Mucosa of stomach (tissue), 1 donor: ENCODE measurements at regions not wholly inside any gene's neighbourhood (a gene's known extent, or its start where the extent isn't known, plus 50 kb on each side); places are given as distances from the start of the nearest gene placed in this dataset.

ENCODE experiments used
- H3K27me3 ChIP-seq: one replicate; pipeline ENCODE4 v1.7.0; 2013; ENCODE audit warnings: mild to moderate bottlenecking, low read length; ENCODE audit not compliant: control insufficient read depth, insufficient read depth
- H3K36me3 ChIP-seq: one replicate; pipeline ENCODE4 v1.7.0; 2013; ENCODE audit warnings: low read length; ENCODE audit not compliant: control insufficient read depth, insufficient read depth
- H3K4me1 ChIP-seq: one replicate; pipeline ENCODE4 v1.7.0; 2013; ENCODE audit warnings: mild to moderate bottlenecking, low read length; ENCODE audit not compliant: control insufficient read depth, insufficient read depth
- H3K4me3 ChIP-seq: one replicate; pipeline ENCODE4 v1.7.0; 2013; ENCODE audit warnings: low read length
- H3K9ac ChIP-seq: one replicate; pipeline ENCODE4 v1.7.0; 2013; ENCODE audit warnings: mild to moderate bottlenecking, low read length, moderate library complexity
- H3K9me3 ChIP-seq: one replicate; pipeline ENCODE4 v1.7.0; 2013; ENCODE audit warnings: mild to moderate bottlenecking, low read length, moderate library complexity; ENCODE audit not compliant: control insufficient read depth
- donor health status: Pancreatic carcinoma.

- no peaks in the 10 kb centered on the region for H3K27me3 ChIP-seq
- H3K9me3 ChIP-seq: no peaks in the 10 kb centered on the region
- no peaks in the 10 kb centered on the region for H3K4me1 ChIP-seq
- H3K36me3 ChIP-seq: no peaks in the 10 kb centered on the region
- no peak overlapping the region for H3K9ac ChIP-seq
- H3K4me3 ChIP-seq: no peak overlapping the region
Observed at GRCh38 chr1:217067642-217068041, 344.4 kb upstream of the ESRRG start.

GRCh38 chr1:217066794-217067193 is 343.6 kb upstream of the ESRRG start:
- no peak overlapping the region for H3K4me3 ChIP-seq
- H3K9me3 ChIP-seq: no peaks in the 10 kb centered on the region
- H3K27me3 ChIP-seq: no peaks in the 10 kb centered on the region
- H3K36me3 ChIP-seq: no peaks in the 10 kb centered on the region
- no peak overlapping the region for H3K9ac ChIP-seq
- no peaks in the 10 kb centered on the region for H3K4me1 ChIP-seq

GRCh38 chr1:217063172-217063908 is 340.1 kb upstream of the ESRRG start:
- no peaks in the 10 kb centered on the region for H3K9me3 ChIP-seq
- H3K9ac ChIP-seq: no peak overlapping the region
- H3K4me3 ChIP-seq: no peak overlapping the region
- H3K27me3 ChIP-seq: no peaks in the 10 kb centered on the region
- no peaks in the 10 kb centered on the region for H3K4me1 ChIP-seq
- no peaks in the 10 kb centered on the region for H3K36me3 ChIP-seq

- Histone ChIP-seq H3K4me3 (no peak overlapping the region), H3K9ac (no peak overlapping the region), H3K36me3 (no peaks in the 10 kb centered on the region), H3K4me1 (no peaks in the 10 kb centered on the region), H3K27me3 (no peaks in the 10 kb centered on the region), H3K9me3 (no peaks in the 10 kb centered on the region)
Observed at GRCh38 chr1:217062586-217062985, 339.4 kb upstream of the ESRRG start.

GRCh38 chr1:217059401-217059800 is 336.2 kb upstream of the ESRRG start:
- H3K27me3 ChIP-seq: no peaks in the 10 kb centered on the region
- no peak overlapping the region for H3K4me3 ChIP-seq
- no peaks in the 10 kb centered on the region for H3K9me3 ChIP-seq
- no peaks in the 10 kb centered on the region for H3K36me3 ChIP-seq
- H3K4me1 ChIP-seq: no peaks in the 10 kb centered on the region
- H3K9ac ChIP-seq: no peak overlapping the region

- H3K9ac ChIP-seq: no peak overlapping the region
- no peak overlapping the region for H3K4me3 ChIP-seq
- no peaks in the 10 kb centered on the region for H3K4me1 ChIP-seq
Observed at GRCh38 chr1:217053676-217054075, 330.4 kb upstream of the ESRRG start.

GRCh38 chr1:217052626-217053025 is 329.4 kb upstream of the ESRRG start:
- no peak overlapping the region for H3K4me3 ChIP-seq
- no peaks in the 10 kb centered on the region for H3K36me3 ChIP-seq
- no peaks in the 10 kb centered on the region for H3K9me3 ChIP-seq
- no peaks in the 10 kb centered on the region for H3K4me1 ChIP-seq
- no peaks in the 10 kb centered on the region for H3K27me3 ChIP-seq
- H3K9ac ChIP-seq: no peak overlapping the region

More at GRCh38 chr1:217053676-217054075, 330.4 kb upstream of the ESRRG start:
- Histone ChIP-seq H3K9me3 (no peaks in the 10 kb centered on the region), H3K27me3 (no peaks in the 10 kb centered on the region), H3K36me3 (no peaks in the 10 kb centered on the region)

- Histone ChIP-seq H3K9me3 (no peaks in the 10 kb centered on the region), H3K27me3 (no peaks in the 10 kb centered on the region), H3K9ac (no peak overlapping the region), H3K4me3 (no peak overlapping the region), H3K36me3 (no peaks in the 10 kb centered on the region), H3K4me1 (no peaks in the 10 kb centered on the region)
Observed at GRCh38 chr1:217052196-217052595, 329.0 kb upstream of the ESRRG start.

- no peaks in the 10 kb centered on the region for H3K27me3 ChIP-seq
- no peaks in the 10 kb centered on the region for H3K9me3 ChIP-seq
- no peak overlapping the region for H3K4me3 ChIP-seq
- H3K4me1 ChIP-seq: no peaks in the 10 kb centered on the region
- no peaks in the 10 kb centered on the region for H3K36me3 ChIP-seq
- no peak overlapping the region for H3K9ac ChIP-seq
Observed at GRCh38 chr1:217049721-217050120, 326.5 kb upstream of the ESRRG start.

GRCh38 chr1:217049081-217049480 is 325.9 kb upstream of the ESRRG start:
- no peaks in the 10 kb centered on the region for H3K27me3 ChIP-seq
- H3K36me3 ChIP-seq: no peaks in the 10 kb centered on the region
- H3K4me3 ChIP-seq: no peak overlapping the region
- H3K9me3 ChIP-seq: no peaks in the 10 kb centered on the region
- H3K4me1 ChIP-seq: no peaks in the 10 kb centered on the region
- no peak overlapping the region for H3K9ac ChIP-seq

GRCh38 chr1:217048104-217048707 is 325.0 kb upstream of the ESRRG start:
- H3K4me1 ChIP-seq: no peaks in the 10 kb centered on the region
- H3K9me3 ChIP-seq: no peaks in the 10 kb centered on the region
- H3K36me3 ChIP-seq: no peaks in the 10 kb centered on the region
- no peak overlapping the region for H3K4me3 ChIP-seq
- H3K9ac ChIP-seq: no peak overlapping the region
- no peaks in the 10 kb centered on the region for H3K27me3 ChIP-seq

GRCh38 chr1:217040711-217041455 is 317.7 kb upstream of the ESRRG start:
- peaks cover 4% of the 10 kb centered on the region for H3K9me3 ChIP-seq
- no peaks in the 10 kb centered on the region for H3K4me1 ChIP-seq
- H3K36me3 ChIP-seq: no peaks in the 10 kb centered on the region
- H3K27me3 ChIP-seq: no peaks in the 10 kb centered on the region
- H3K9ac ChIP-seq: no peak overlapping the region
- H3K4me3 ChIP-seq: no peak overlapping the region
